ENCODE measurements at regions not wholly inside any gene's neighbourhood (a gene's known extent, or its start where the extent isn't known, plus 50 kb on each side); places are given as distances from the start of the nearest gene placed in this dataset.

- TF ChIP-seq CTCF (optimal IDR thresholded peaks at IDR 0.05 in 1 of 3, IDR thresholded peaks at IDR 0.05 in 1 of 3, conservative IDR thresholded peaks at IDR 0.05 in 1 of 3; ENCODE audit: extremely low read depth in 1 of 3, insufficient read depth in 2 of 3, low read length in 3 of 3) (no peak), EZH2 (IDR thresholded peaks at IDR 0.05; ENCODE audit: low read length) (no peak)
These were observed 89.1 kb upstream of the NANOS1 start for GRCh38 chr10:118940386-118940785.

Data from keratinocyte (primary cell).